HG03060 (cell line): ENCODE measurements at regions not wholly inside any gene's neighbourhood (a gene's known extent, or its start where the extent isn't known, plus 50 kb on each side); places are given as distances from the start of the nearest gene placed in this dataset.

Experiments
- ATAC-seq: cut with Tn5 transposase; IDR thresholded peaks from one replicate; pipeline ENCODE4 v1.9.1; 2021; ENCODE audit warnings: low read depth, moderate number of reproducible peaks; ENCODE audit not compliant: unreplicated experiment

GRCh38 chr14:85310491-85311272 lies 219.3 kb upstream of the FLRT2 start:
- ATAC-seq = no peak

GRCh38 chr14:85313560-85314207 lies 216.3 kb upstream of the FLRT2 start:
- no peak for ATAC-seq

- no peak for ATAC-seq
Measured at GRCh38 chr14:85315290-85315689, 214.7 kb upstream of the FLRT2 start.

- no peak for ATAC-seq
Measured at GRCh38 chr14:85315733-85316290, 214.1 kb upstream of the FLRT2 start.

GRCh38 chr14:85316701-85317410 lies 213.1 kb upstream of the FLRT2 start:
- ATAC-seq = no peak

- ATAC-seq = no peak
Measured at GRCh38 chr14:85317491-85318021, 212.4 kb upstream of the FLRT2 start.

- ATAC-seq = no peak
Measured at GRCh38 chr14:85319101-85319500, 210.8 kb upstream of the FLRT2 start.

- no peak for ATAC-seq
Measured at GRCh38 chr14:85319998-85320630, 209.8 kb upstream of the FLRT2 start.

- ATAC-seq = no peak
Measured at GRCh38 chr14:85325134-85326017, 204.6 kb upstream of the FLRT2 start.

- no peak for ATAC-seq
Measured at GRCh38 chr14:85332401-85332800, 197.5 kb upstream of the FLRT2 start.

GRCh38 chr14:85333313-85333712 lies 196.6 kb upstream of the FLRT2 start:
- ATAC-seq = no peak

GRCh38 chr14:85333841-85334240 lies 196.1 kb upstream of the FLRT2 start:
- ATAC-seq = no peak

- no peak for ATAC-seq
Measured at GRCh38 chr14:85334316-85334715, 195.6 kb upstream of the FLRT2 start.

- ATAC-seq = no peak
Measured at GRCh38 chr14:85336257-85336656, 193.7 kb upstream of the FLRT2 start.

GRCh38 chr14:85336817-85337216 lies 193.1 kb upstream of the FLRT2 start:
- no peak for ATAC-seq

- no peak for ATAC-seq
Measured at GRCh38 chr14:85338895-85339294, 191.0 kb upstream of the FLRT2 start.

- ATAC-seq = no peak
Measured at GRCh38 chr14:85342858-85343607, 186.9 kb upstream of the FLRT2 start.

GRCh38 chr14:85344171-85344570 lies 185.8 kb upstream of the FLRT2 start:
- ATAC-seq = no peak
